HG03196 (cell line): ENCODE measurements at regions not wholly inside any gene's neighbourhood (a gene's known extent, or its start where the extent isn't known, plus 50 kb on each side); places are given as distances from the start of the nearest gene placed in this dataset.

Experiments used
- ATAC-seq: cut with Tn5 transposase; IDR thresholded peaks from one replicate; pipeline ENCODE4 v1.9.1; 2021; ENCODE audit not compliant: unreplicated experiment

- no peak for ATAC-seq
Measured at GRCh38 chr4:107117726-107118125, 81.6 kb upstream of the DKK2 start.

- ATAC-seq = no peak
Measured at GRCh38 chr4:107115185-107115847, 79.2 kb upstream of the DKK2 start.

GRCh38 chr4:107114059-107114458 lies 77.9 kb upstream of the DKK2 start:
- no peak for ATAC-seq

- no peak for ATAC-seq
Measured at GRCh38 chr4:107098401-107098800, 62.3 kb upstream of the DKK2 start.

GRCh38 chr4:107094976-107095375 lies 58.9 kb upstream of the DKK2 start:
- ATAC-seq = no peak

GRCh38 chr4:107094332-107094731 lies 58.2 kb upstream of the DKK2 start:
- no peak for ATAC-seq
